ENCODE measurements at regions not wholly inside any gene's neighbourhood (a gene's known extent, or its start where the extent isn't known, plus 50 kb on each side); places are given as distances from the start of the nearest gene placed in this dataset.

GRCh38 chr13:104106705-104107393 lies 1040.6 kb upstream of the SLC10A2 start:
- TF ChIP-seq CTCF (IDR thresholded peaks at IDR 0.05) (no peak), POLR2A (IDR thresholded peaks at IDR 0.05) (no peak)
